AG08395 (cell line): ENCODE measurements at regions not wholly inside any gene's neighbourhood (a gene's known extent, or its start where the extent isn't known, plus 50 kb on each side); places are given as distances from the start of the nearest gene placed in this dataset.
A peak's percentile ranks its signal among the peaks of the same experiment; 100 is the strongest.
"Not testable (repeated sequence)": the region's sequence is repeated elsewhere in the genome, so short reads cannot be mapped to it uniquely, and the experiment has no call there.

Experiments used
- DNase-seq: peaks from one replicate; pipeline ENCODE4 v3.0.0; 2012; ENCODE audit warnings: mixed read lengths, low spot score

DNA sequence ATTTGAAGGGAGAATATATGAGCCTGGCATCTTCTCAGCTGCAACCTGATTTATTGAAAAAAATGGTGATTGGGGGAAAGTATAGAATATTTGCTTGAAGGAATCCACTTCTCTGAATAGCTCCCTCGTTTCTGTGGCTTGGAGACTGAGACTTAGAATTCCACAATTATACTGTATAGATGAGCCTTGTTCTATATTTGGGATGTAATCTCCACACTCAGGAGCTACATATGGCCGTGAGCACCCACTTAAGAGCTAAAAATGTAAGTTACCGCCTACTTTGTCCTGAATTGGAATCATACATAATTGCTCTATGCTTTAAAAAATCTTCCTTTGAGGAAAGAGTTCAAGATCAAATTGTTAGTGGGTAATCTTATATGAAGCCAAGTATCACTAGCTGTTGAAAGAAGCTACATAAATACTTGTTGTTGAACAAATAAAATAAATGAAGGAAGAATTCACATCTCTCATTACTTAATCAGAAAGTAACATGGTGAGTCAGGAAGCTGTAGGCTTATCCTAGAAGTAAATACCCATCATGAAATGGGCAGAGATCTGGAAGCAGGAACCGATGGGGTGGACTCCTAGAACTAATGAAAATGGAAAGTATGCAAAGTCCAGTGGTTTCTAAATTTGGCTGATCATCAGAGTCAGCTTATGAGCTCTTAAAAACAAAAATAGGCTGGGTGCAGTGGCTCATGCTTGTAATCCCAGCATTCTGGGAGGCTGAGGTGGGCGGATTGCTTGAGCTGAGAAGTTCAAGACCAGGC lies 254.3 kb downstream of the SOX4 start:
- no peak for DNase-seq

DNA sequence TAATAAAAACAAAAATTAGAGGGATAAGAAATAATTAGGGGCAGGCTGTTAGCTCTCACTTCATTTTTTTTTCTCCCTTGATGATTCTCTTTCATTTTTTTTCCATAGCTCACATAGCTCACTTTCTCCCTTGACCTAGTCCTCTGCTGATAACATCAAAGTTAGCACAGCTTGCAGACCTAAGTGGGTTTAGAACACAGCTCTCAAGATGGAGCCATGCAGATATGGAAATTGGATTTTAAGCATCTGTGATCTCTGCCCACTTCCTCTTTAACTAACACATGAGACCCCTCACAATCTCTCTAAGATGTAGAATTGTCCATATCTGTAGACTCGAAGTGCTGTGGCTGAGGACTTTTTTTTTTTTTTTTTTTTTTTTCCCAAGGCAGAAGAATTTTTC lies 257.1 kb downstream of the SOX4 start:
- no peak for DNase-seq

- peak; percentile 13 for DNase-seq
Measured at GRCh38 chr6:21855811-21856455, 262.4 kb downstream of the SOX4 start.

DNA sequence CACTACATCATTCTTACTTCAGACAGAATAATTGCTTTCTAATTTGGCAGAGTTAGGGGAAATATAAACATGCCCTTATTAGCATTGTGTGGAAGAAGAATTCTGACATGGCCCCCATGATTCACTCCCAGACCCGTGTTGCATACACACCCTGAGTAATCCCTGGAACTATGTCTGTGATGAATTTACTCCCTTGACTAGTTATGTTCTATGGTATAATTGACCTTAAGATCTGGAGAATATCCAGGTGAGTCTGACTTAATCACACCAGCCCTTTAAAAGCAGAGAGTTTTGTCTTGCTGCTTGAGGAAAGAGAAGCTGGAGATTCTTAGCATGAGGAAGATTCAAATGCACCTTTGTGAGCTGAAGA lies 262.9 kb downstream of the SOX4 start:
- peak; percentile 85 for DNase-seq

DNA sequence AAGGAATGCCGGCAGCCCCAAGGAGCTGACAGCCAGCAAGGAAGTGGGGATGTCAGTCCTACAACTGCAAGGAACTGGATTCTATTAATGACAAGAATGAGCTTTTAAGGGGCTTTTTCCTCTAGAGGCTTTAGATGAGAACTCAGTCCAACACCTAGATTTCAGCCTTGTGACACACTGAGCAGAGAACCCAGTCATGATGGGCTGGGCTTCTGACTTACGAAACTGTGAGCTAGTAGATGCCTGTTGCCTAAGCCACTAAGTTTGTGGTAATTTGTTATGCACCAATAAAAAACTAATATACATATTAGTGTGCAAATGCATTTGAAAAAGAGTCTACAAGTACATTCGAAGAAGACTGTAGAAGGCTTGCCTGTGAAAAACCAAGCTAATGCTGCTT lies 263.3 kb downstream of the SOX4 start:
- DNase-seq, result peak; percentile 38

GRCh38 chr6:21858076-21858475 lies 264.5 kb downstream of the SOX4 start:
- no peak for DNase-seq

- no peak for DNase-seq
Measured at GRCh38 chr6:21859193-21859735, 265.7 kb downstream of the SOX4 start.

- no peak for DNase-seq
Measured at GRCh38 chr6:21861942-21862341, 268.4 kb downstream of the SOX4 start.

- DNase-seq, result no peak
Measured at GRCh38 chr6:21864206-21864605, 270.7 kb downstream of the SOX4 start.

GRCh38 chr6:21868226-21868625 lies 274.7 kb downstream of the SOX4 start:
- DNase-seq, result no peak

DNA sequence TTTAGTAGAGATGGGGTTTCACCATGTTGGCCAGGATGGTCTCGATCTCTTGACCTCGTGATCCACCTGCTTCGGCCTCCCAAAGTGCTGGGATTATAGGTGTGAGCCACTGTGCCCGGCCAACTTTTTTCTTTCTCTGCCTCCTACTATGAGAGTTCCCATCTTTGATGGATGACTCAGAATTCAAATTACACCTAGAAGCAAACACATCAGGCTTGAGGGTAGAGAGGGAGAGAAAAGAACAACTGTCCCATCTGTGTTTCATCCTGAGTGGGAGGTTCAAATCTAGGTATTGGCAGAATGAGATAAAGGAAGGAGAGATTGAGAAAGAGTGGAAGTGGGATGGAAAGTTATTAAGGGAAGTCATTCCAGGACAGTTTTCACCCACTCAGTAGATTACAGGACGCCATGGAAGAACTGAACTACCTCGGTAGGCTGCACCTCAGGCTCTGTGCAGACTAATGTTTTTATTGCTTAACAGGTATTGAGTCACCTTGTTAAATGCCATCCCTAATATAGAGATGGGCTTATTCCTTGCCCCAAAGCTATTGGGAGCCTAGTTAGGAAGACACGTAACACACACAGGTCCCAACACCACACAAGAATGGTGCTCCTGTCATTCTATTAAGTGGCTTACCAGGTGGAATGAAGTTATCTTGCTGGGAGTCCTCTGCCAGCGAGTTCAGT lies 275.7 kb downstream of the SOX4 start:
- no peak for DNase-seq

- no peak for DNase-seq
Measured at GRCh38 chr6:21870076-21870730, 276.7 kb downstream of the SOX4 start.

- no peak for DNase-seq
Measured at GRCh38 chr6:21871831-21872230, 278.3 kb downstream of the SOX4 start.

DNA sequence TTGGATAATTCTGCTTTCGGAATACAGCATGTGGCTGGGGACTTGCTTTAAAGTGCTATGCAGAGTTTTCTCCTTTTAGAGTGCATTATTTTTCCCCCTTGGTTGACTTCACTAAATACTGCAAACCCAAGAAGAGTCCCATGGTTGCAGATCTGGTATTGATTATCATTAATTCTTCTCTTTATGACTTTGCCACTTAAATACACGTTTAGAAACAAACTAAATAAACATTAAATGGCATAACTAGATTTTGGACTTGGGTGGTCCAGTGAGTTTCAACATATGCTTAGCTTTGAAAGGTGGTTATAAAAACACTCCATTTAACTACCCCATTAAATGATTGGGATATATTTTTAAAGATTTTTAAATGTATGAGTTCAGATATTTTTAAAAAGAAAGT lies 279.2 kb downstream of the SOX4 start:
- DNase-seq, result no peak

DNA sequence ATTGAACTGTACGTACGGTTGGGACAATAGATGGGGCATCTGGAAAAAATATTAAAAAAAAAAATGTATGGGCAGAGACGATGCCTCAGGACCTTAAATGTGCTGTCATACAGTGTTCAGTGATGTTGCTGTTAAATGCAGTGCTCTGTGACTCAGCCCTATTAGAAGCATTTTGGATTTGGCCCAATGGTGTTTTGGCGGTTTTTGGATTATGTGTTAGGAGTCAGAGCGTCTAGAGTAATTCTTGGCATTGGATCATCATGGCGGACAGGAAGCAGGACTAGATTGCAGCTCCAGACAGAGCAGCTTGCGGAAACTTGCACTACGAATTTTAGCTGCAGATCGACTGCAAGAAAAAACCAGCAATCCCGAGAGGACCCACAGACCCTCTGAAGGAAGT lies 280.0 kb downstream of the SOX4 start:
- DNase-seq, result peak; percentile 84

DNA sequence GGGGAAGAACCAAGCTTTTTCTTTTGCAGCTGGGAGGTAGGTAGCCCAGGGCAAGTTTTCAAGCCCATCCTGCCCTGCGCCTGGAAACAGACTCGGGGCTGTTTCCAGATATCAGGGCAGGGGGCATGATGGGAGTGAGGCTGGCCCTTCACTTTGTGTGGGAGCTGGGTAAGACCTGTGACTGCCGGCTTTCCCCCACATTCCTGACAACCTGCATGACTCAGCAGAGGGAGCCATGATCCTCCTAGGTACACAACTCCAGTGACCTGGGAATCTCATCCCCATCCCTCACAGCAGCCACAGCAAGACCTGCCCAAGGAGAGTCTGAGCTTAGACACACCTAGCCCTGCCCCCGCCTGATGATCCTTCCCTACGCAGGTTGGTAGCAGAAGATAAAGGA lies 280.8 kb downstream of the SOX4 start:
- no peak for DNase-seq

GRCh38 chr6:21877037-21877436 lies 283.5 kb downstream of the SOX4 start:
- not testable (repeated sequence) for DNase-seq

- DNase-seq, result not testable (repeated sequence)
Measured at GRCh38 chr6:21880249-21880648, 286.7 kb downstream of the SOX4 start.

DNA sequence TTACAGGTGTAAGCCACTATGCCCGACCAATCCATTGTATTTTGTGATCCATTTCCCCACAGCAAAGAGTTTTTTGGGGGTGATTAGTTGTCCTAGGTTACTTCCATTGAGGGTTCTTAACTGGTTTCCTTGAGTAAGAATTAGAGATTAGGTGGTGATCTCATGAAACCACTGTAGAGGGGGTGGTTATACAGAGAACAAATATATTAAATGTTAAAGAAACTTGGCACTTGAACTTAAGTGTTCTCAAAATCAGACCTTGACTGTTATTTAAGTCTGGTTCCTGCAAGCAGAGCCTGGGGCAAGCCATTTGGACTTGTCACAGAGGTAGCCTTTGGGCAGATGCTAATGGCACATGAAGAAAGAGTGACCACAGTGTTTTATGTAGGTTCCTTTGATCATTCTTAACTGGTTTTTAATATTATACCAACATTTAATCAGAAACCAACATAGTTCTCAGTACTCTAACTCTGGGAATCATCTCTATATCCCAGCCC lies 288.5 kb downstream of the SOX4 start:
- no peak for DNase-seq

DNA sequence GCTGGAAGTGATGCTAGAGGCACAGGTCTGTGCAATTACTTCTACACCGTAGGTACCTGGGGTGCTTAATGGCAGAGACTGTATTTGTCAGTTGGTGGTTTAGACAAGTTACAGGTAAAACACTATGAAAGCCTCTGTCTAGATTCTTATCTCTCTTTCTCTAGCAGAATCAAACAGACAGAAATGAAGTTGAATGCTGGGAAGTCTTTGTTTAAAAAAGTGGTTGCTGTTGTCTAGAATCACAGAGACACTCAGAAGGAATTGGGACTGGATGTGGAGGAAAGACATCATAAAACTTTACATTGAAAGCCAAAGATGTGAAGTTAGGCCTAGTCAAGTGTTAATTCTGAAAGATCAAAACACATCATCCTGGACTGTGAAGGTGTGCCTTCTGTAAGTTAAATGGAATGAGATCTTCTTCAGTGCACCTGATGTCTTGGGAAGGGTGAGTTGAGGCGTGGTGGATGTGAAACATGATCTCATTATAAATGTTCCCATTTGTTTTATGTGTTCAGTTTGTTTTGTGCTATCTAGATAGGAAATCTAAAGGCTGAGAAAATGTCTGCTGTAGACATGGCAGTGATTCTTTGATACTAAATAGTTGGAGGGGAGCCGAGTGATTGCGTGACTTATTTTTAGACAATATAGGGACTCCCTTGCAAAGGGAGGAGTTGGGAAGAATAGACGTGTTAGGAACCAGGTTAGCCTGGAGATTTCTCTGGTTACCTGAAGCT lies 290.2 kb downstream of the SOX4 start:
- DNase-seq, result no peak

GRCh38 chr6:21885111-21885510 lies 291.6 kb downstream of the SOX4 start:
- DNase-seq, result peak; percentile 4
